K562 (cell line): ENCODE measurements at regions not wholly inside any gene's neighbourhood (a gene's known extent, or its start where the extent isn't known, plus 50 kb on each side); places are given as distances from the start of the nearest gene placed in this dataset.

Experiments used
- ATAC-seq: fragments of 200-7000 bp; cut with Tn5 transposase; 3 replicates; pipeline ENCODE4 v1.9.1; 2020; ENCODE audit warnings: moderate library complexity
- BruUV-seq: library from RNA; stranded (reverse); fragments of 400-500 nt; replicated peaks from 2 replicates; lab custom pipeline; 2021; lab: Mats Ljungman, UMichigan
- CTCF ChIA-PET: fragments of 300-600 bp; formaldehyde crosslinking; extraction: SDS; loops from one replicate; lab custom pipeline; 2021; ENCODE audit warnings: low intra/inter-chr PET ratio; lab: Yijun Ruan, JAX
- POLR2A ChIA-PET: fragments of 300-600, 350-650 bp; sonication (Branson Sonifier 250); formaldehyde crosslinking; extraction: SDS; loops from one replicate; lab custom pipeline; 2021; ENCODE audit warnings: antibody characterized with exemption, inconsistent platforms; lab: Yijun Ruan, JAX
- DNase-seq, 4 experiments: peaks; one replicate each; pipeline versions ENCODE4 v3.0.0 to v3.0.0-alpha.2; 2011 to 2018; ENCODE audit warnings: low spot score in 3 of 4, mixed read lengths in 3 of 4; ENCODE audit errors: extremely low read depth in 1 of 4
- FAIRE-seq: peaks from 2 replicates; lab custom pipeline; 2011; peaks lifted over from hg19 to GRCh38; lab: Jason Lieb, UNC
- H2AFZ ChIP-seq: 2 replicates; pipeline ENCODE4 v1.6.0; 2011; ENCODE audit warnings: low read depth, low read length, control low read depth, inconsistent platforms
- H3K27ac ChIP-seq: fragments of 200-600 bp; 3 replicates; pipeline ENCODE4 v1.8.0; 2011; ENCODE audit warnings: low read depth, mild to moderate bottlenecking, control low read depth, inconsistent platforms, low read length, moderate library complexity, mixed read lengths; ENCODE audit errors: extremely low read depth
- H3K27me3 ChIP-seq, 2 experiments: fragments of 300-600 bp in 1 of 2; 2 replicates in 1 of 2; 3 replicates in 1 of 2; pipeline versions ENCODE4 v1.6.0 to v1.8.0; 2011; ENCODE audit warnings: inconsistent platforms in 2 of 2, low read length in 2 of 2, mild to moderate bottlenecking in 1 of 2, mixed read lengths in 1 of 2, moderate library complexity in 1 of 2; ENCODE audit not compliant: control insufficient read depth in 2 of 2, insufficient read depth in 2 of 2
- H3K36me3 ChIP-seq: fragments of 300-600 bp; 3 replicates; pipeline ENCODE4 v1.8.0; 2011; ENCODE audit warnings: mild to moderate bottlenecking, low read length, inconsistent platforms; ENCODE audit not compliant: control insufficient read depth, insufficient read depth
- H3K4me1 ChIP-seq, 2 experiments: fragments of 200-600 bp in 1 of 2; replicated peaks in 1 of 2; 2 replicates in 1 of 2; 3 replicates in 1 of 2; pipeline versions ENCODE4 v1.5.1 to v1.8.0; 2011; ENCODE audit warnings: inconsistent platforms in 2 of 2, low read length in 2 of 2, mild to moderate bottlenecking in 1 of 2, mixed read lengths in 1 of 2, moderate library complexity in 1 of 2; ENCODE audit not compliant: control insufficient read depth in 2 of 2, insufficient read depth in 2 of 2
- H3K4me2 ChIP-seq: 2 replicates; pipeline ENCODE4 v1.6.1; 2011; ENCODE audit warnings: low read length, control low read depth, inconsistent platforms, mixed read lengths; ENCODE audit not compliant: insufficient read depth
- H3K4me3 ChIP-seq: fragments of 200-600 bp; sonication (generic), shearing (Covaris generic); 2 replicates; pipeline ENCODE4 v1.5.1; 2016; ENCODE audit warnings: control low read depth, inconsistent platforms
- H3K79me2 ChIP-seq: fragments of 200-600 bp; 3 replicates; pipeline ENCODE4 v1.8.0; 2011; ENCODE audit warnings: low read length, inconsistent platforms; ENCODE audit not compliant: control insufficient read depth, insufficient read depth
- H3K9ac ChIP-seq, 2 experiments: 2 replicates each; pipeline versions ENCODE4 v1.6.0 to v1.6.1; 2011; ENCODE audit warnings: low read depth in 2 of 2, low read length in 2 of 2, control low read depth in 1 of 2, inconsistent platforms in 1 of 2, mild to moderate bottlenecking in 1 of 2, mixed read lengths in 1 of 2; ENCODE audit not compliant: insufficient read depth in 1 of 2
- H3K9me1 ChIP-seq: one replicate; pipeline ENCODE4 v1.6.0; 2011; ENCODE audit warnings: inconsistent platforms, mild to moderate bottlenecking, low read length, moderate library complexity; ENCODE audit not compliant: control insufficient read depth, insufficient read depth
- H3K9me3 ChIP-seq: replicated peaks from 2 replicates; pipeline ENCODE4 v1.5.1; 2011; ENCODE audit warnings: low read depth, low read length, inconsistent platforms; ENCODE audit not compliant: control insufficient read depth, insufficient read depth
- H4K20me1 ChIP-seq: replicated peaks from 2 replicates; pipeline ENCODE4 v1.6.1; 2011; ENCODE audit warnings: low read length, inconsistent platforms, mixed read lengths; ENCODE audit not compliant: control insufficient read depth, insufficient read depth
- C11orf30 ChIP-seq: fragments of 450-650 bp; IDR thresholded peaks from 2 replicates; pipeline ENCODE4 v1.6.1; 2016; ENCODE audit warnings: low read depth, mild to moderate bottlenecking
- DIDO1 ChIP-seq: fragments of 450-650 bp; IDR thresholded peaks from 2 replicates; pipeline ENCODE4 v1.6.1; 2016; ENCODE audit warnings: low read depth, missing biosample characterization, missing genetic modification characterization
- FOSL1 ChIP-seq: fragments of 200-800 bp; sonication (Bioruptor generic); conservative IDR thresholded peaks from 2 replicates; pipeline ENCODE4 v1.6.1; 2016; ENCODE audit warnings: missing genetic modification characterization, missing compliant biosample characterization
- L3MBTL2 ChIP-seq: fragments of 450-650 bp; IDR thresholded peaks from 2 replicates; pipeline ENCODE4 v1.6.1; 2016; ENCODE audit warnings: mild to moderate bottlenecking, moderate library complexity
- MAFG ChIP-seq: fragments of 450-650 bp; conservative IDR thresholded peaks from 2 replicates; pipeline ENCODE4 v1.6.1; 2016; ENCODE audit warnings: missing genetic modification characterization, missing compliant biosample characterization
- MED1 ChIP-seq: sonication (generic); formaldehyde crosslinking; IDR thresholded peaks from 2 replicates; pipeline ENCODE4 v1.8.1; 2023; ENCODE audit warnings: missing genetic modification reagents, borderline replicate concordance
- NFE2 ChIP-seq: IDR thresholded peaks from 2 replicates; pipeline ENCODE4 v1.6.1; 2014; ENCODE audit warnings: antibody characterized with exemption, low read depth
- NR1H2 ChIP-seq: sonication (generic); formaldehyde crosslinking; IDR thresholded peaks from 2 replicates; pipeline ENCODE4 v1.4.0; 2020; ENCODE audit warnings: mild to moderate bottlenecking, missing genetic modification reagents
- SIRT6 ChIP-seq: IDR thresholded peaks from one replicate; pipeline ENCODE4 v1.6.1; 2012; ENCODE audit warnings: low read depth, mild to moderate bottlenecking, control low read depth, inconsistent platforms, low read length, moderate library complexity
- ZNF212 ChIP-seq: fragments of 450-650 bp; formaldehyde crosslinking; IDR thresholded peaks from 2 replicates; pipeline ENCODE4 v1.4.0; 2020; ENCODE audit warnings: mild to moderate bottlenecking
- ZNF274 ChIP-seq: IDR thresholded peaks from 2 replicates; pipeline ENCODE4 v1.6.1; 2011; ENCODE audit warnings: low read depth, mild to moderate bottlenecking, low read length, moderate library complexity, borderline replicate concordance
- ZNF316 ChIP-seq: fragments of 450-650 bp; IDR thresholded peaks from 2 replicates; pipeline ENCODE4 v1.6.1; 2016
- WGBS: fragments of 100-300 bp; shearing (Covaris generic); methylation state at CpG from one replicate; pipeline ENCODE4 v1.1.6; 2016; ENCODE audit warnings: low coverage, mixed read lengths; ENCODE audit not compliant: insufficient coverage; ENCODE audit errors: missing lambda C conversion rate; 5-methylcytosine and 5-hydroxymethylcytosine counted together
- in situ Hi-C: fragments of 300-500 bp; cut with MboI; formaldehyde crosslinking; loops from 4 replicates; pipeline ENCODE4 v1.15.0; 2018; ENCODE audit warnings: inconsistent platforms, mixed read lengths
- intact Hi-C: fragments of 100-400 bp; cut with micrococcal nuclease; formaldehyde crosslinking; loops from 2 replicates; pipeline ENCODE4 v1.14.2; 2022
- TF ChIP-seq, protein P1 (sequence below), 2 experiments: IDR thresholded peaks; 2 replicates each; pipeline ENCODE4 v1.6.1; 2011; ENCODE audit warnings: borderline replicate concordance in 1 of 2, control low read depth in 1 of 2, low read depth in 1 of 2, low read length in 1 of 2, mild to moderate bottlenecking in 1 of 2, mixed read lengths in 1 of 2, moderate library complexity in 1 of 2; ENCODE audit not compliant: insufficient read depth in 1 of 2, insufficient read length in 1 of 2, poor library complexity in 1 of 2, severe bottlenecking in 1 of 2; ENCODE audit errors: extremely low read depth in 1 of 2
- TF ChIP-seq, protein P2 (sequence below), 2 experiments: fragments of 450-650 bp in 1 of 2; sonication (generic) in 1 of 2; formaldehyde crosslinking in 1 of 2; IDR thresholded peaks in 1 of 2; conservative IDR thresholded peaks in 1 of 2; 2 replicates each; pipeline versions ENCODE4 v1.6.1 to v1.8.1; 2016 to 2023; ENCODE audit warnings: mild to moderate bottlenecking in 2 of 2, moderate library complexity in 2 of 2, inconsistent platforms in 1 of 2, missing genetic modification reagents in 1 of 2

DNA sequence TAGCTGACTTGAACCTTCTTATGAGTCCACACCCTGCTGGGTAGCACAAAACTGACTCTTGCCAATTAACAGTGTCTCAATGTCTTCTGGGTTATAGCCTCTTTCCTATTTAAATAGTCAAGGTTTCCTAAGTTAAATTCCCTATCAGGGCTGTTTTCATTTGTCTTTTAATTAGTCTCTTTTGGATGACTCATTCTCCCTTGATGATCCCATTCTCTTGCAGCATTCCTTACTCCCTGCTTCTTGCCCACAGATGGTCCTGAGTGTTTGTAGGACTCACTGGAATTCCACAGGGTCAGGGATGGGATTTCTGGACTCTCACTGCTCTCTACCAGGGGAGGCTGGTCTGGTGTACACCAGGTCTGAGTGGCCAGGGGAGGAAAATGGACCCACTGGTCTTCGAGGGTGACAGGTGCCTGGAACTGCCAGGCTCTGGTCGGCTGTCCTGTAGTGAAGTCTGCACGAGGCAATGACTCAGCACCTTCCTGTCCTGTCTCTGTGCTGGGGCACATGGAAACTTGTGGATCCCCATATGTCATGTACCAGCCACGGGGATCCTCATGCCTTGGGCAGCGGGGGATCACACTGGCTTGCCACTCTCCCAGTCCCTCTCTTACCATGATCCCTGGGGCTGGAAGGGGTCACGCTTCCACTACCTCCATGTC is 236.5 kb upstream of the PELI2 start:
- 0% methylated on average over 6 of the region's 6 CpGs for WGBS
- in situ Hi-C loops = no loop called here
- DNase-seq (no peak), ATAC-seq (no peak), FAIRE-seq (no peak)
- H3K4me2 ChIP-seq = no peak overlapping the region
- intact Hi-C loops = no loop called here
- ChIA-PET POLR2A (no interaction called here), CTCF (no interaction called here)
- H3K27ac ChIP-seq = no peak overlapping the region
- H3K9ac ChIP-seq = no peak overlapping the region
- H3K9me3 ChIP-seq = no peaks in the 10 kb centered on the region
- no TSS peak for BruUV-seq
- peaks cover 0 to 6% of the 10 kb centered on the region in 2 experiments; a peak in 1 of 5 replicates for H3K27me3 ChIP-seq
- no peaks in the 10 kb centered on the region for H4K20me1 ChIP-seq
- no peaks in the 10 kb centered on the region for H3K79me2 ChIP-seq
- H3K36me3 ChIP-seq = no peaks in the 10 kb centered on the region
- TF ChIP-seq MAFG (tag) (peak; percentile 76), FOSL1 (tag) (0 out of 2 replicates have a peak, but pooled peaks have one; percentile 28), C11orf30 (peak; percentile 50), NR1H2 (no peak), L3MBTL2 (peak; percentile 52; the same call in 1 of the 2 replicates), SIRT6 (no peak), ZNF212 (CRISPR knock-in tag) (no peak), MED1 (no peak), NFE2 (peak; percentile 62), ZNF274 (no peak), DIDO1 (no peak), ZNF316 (0 out of 2 replicates have a peak, but pooled peaks have one; percentile 28)
- TF ChIP-seq, protein P1, sequence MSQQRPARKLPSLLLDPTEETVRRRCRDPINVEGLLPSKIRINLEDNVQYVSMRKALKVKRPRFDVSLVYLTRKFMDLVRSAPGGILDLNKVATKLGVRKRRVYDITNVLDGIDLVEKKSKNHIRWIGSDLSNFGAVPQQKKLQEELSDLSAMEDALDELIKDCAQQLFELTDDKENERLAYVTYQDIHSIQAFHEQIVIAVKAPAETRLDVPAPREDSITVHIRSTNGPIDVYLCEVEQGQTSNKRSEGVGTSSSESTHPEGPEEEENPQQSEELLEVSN (IDR thresholded peaks at IDR 0.05; ENCODE audit: borderline replicate concordance in 1 of 2, extremely low read depth in 1 of 2, insufficient read depth in 1 of 2, insufficient read length in 1 of 2, low read depth in 1 of 2, low read length in 1 of 2, poor library complexity in 1 of 2, severe bottlenecking in 1 of 2) = peak in 1 of 2 experiments; percentile 28
- TF ChIP-seq, protein P2, sequence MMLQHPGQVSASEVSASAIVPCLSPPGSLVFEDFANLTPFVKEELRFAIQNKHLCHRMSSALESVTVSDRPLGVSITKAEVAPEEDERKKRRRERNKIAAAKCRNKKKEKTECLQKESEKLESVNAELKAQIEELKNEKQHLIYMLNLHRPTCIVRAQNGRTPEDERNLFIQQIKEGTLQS (IDR thresholded peaks at IDR 0.05) = peak; percentile 13; the same call in 1 of the 2 replicates
- TF ChIP-seq, protein P2 (CRISPR knock-in tag; conservative IDR thresholded peaks at IDR 0.05) = no peak
- H3K9me1 ChIP-seq = no peaks in the 10 kb centered on the region
- H2AFZ ChIP-seq = no peak overlapping the region
- H3K4me3 ChIP-seq = no peak overlapping the region
- H3K4me1 ChIP-seq = no peaks in the 10 kb centered on the region
